ENCODE measurements at regions not wholly inside any gene's neighbourhood (a gene's known extent, or its start where the extent isn't known, plus 50 kb on each side); places are given as distances from the start of the nearest gene placed in this dataset.

DNA sequence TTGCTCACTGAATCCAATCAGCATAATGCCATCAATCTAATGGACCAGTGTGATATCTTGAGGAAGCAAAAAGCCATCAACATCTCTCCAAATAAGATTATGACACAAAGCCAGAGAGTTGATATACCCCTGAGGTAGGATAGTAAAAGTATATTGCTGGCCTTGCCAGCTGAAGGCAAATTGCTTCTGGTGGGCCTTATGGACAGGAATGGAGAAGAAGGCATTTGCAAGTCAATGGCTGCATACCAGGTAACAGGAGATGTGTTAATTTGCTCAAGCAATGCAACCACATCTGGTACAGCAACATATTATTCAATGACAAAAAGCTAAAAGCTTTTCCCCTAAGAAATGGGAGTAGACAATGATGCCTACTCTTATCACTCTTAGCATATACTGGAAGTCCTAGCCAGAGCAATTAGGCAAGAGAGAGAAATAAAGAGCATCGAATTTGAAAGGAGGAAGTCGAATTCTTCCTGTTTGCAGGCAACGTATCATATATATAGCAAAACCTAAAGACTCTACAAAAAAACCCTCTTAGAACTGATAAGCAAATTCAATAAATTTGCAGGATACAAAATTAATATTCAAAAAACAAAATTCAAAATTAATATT is 216.1 kb upstream of the RASA1 start:
- TF ChIP-seq, protein P1, sequence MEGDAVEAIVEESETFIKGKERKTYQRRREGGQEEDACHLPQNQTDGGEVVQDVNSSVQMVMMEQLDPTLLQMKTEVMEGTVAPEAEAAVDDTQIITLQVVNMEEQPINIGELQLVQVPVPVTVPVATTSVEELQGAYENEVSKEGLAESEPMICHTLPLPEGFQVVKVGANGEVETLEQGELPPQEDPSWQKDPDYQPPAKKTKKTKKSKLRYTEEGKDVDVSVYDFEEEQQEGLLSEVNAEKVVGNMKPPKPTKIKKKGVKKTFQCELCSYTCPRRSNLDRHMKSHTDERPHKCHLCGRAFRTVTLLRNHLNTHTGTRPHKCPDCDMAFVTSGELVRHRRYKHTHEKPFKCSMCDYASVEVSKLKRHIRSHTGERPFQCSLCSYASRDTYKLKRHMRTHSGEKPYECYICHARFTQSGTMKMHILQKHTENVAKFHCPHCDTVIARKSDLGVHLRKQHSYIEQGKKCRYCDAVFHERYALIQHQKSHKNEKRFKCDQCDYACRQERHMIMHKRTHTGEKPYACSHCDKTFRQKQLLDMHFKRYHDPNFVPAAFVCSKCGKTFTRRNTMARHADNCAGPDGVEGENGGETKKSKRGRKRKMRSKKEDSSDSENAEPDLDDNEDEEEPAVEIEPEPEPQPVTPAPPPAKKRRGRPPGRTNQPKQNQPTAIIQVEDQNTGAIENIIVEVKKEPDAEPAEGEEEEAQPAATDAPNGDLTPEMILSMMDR (IDR thresholded peaks at IDR 0.05; ENCODE audit: low read depth, low read length, missing control alignments) = no peak
- DNase-seq (ENCODE audit: low read depth) = no peak
- H3K4me3 ChIP-seq (ENCODE audit: low read depth, low read length) = no peak overlapping the region

- TF ChIP-seq, protein P1 (IDR thresholded peaks at IDR 0.05; ENCODE audit: low read depth, low read length, missing control alignments) = no peak
- H3K4me3 ChIP-seq (ENCODE audit: low read depth, low read length) = no peak overlapping the region
- no peak for DNase-seq (ENCODE audit: low read depth)
Observed at GRCh38 chr5:87053146-87053545, 214.5 kb upstream of the RASA1 start.

- no peak overlapping the region for H3K4me3 ChIP-seq (ENCODE audit: low read depth, low read length)
- no peak for DNase-seq (ENCODE audit: low read depth)
Observed at GRCh38 chr5:87054821-87055220, 212.9 kb upstream of the RASA1 start.

GRCh38 chr5:87061046-87061445 is 206.6 kb upstream of the RASA1 start:
- no peak for DNase-seq (ENCODE audit: low read depth)
- TF ChIP-seq, protein P1 (IDR thresholded peaks at IDR 0.05; ENCODE audit: low read depth, low read length, missing control alignments) = no peak
- H3K4me3 ChIP-seq (ENCODE audit: low read depth, low read length) = no peak overlapping the region

More at GRCh38 chr5:87054821-87055220, 212.9 kb upstream of the RASA1 start:
- TF ChIP-seq, protein P1 (IDR thresholded peaks at IDR 0.05; ENCODE audit: low read depth, low read length, missing control alignments) = no peak

- no peak for DNase-seq (ENCODE audit: low read depth)
- no peak overlapping the region for H3K4me3 ChIP-seq (ENCODE audit: low read depth, low read length)
- TF ChIP-seq, protein P1 (IDR thresholded peaks at IDR 0.05; ENCODE audit: low read depth, low read length, missing control alignments) = no peak
Observed at GRCh38 chr5:87069311-87069710, 198.4 kb upstream of the RASA1 start.

DNA sequence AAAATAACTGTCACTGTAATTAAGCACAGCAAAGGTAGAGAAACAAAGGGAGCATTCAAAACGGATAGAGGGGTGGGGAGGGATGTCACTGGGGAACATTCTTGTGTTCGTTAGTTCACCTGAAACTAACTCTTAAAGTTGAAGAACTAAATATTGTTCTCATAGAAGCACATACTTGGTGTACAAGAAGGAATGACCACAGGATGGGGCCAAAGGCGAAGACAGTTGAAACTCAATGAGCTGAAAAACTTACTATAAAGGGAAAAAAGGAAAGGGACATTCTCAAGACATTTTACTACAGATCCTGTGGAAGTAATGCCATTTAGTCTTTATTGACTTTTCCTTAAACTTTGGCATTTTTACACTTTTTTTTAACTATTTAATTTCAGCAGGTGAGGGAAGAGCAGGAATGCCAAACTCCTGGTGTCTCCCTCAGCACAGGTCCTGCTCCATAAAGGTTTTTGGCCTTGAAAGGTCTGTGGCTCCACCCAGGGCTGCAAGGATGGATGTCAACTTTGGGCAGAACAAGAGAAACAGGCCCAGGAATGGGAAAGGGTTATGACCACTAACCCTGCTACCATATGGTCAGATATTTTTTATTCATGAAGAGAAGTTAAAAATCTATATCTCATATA is 197.6 kb upstream of the RASA1 start:
- peak; percentile 47 for DNase-seq (ENCODE audit: low read depth)
- H3K4me3 ChIP-seq (ENCODE audit: low read depth, low read length) = no peak overlapping the region
- TF ChIP-seq, protein P1 (IDR thresholded peaks at IDR 0.05; ENCODE audit: low read depth, low read length, missing control alignments) = peak; percentile 31

DNA sequence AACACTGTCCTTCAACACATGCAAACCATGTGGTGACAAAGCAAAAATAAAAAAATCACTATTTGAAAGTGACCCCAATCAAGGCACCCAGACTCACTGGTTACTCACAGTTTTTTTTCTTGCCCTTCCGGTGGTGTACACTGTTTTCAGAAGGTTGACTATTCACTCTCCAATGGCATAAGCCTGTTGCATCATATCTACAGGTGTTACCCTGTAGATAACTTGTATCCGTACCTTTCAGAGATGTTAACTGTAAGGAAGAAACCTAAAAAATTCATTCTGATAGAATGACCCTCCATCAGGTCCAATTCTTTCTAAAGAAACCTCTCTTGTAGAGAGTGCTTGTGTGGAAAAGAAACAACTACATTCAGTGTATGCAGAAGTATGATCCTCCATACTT is 193.6 kb upstream of the RASA1 start:
- TF ChIP-seq, protein P1 (IDR thresholded peaks at IDR 0.05; ENCODE audit: low read depth, low read length, missing control alignments) = no peak
- H3K4me3 ChIP-seq (ENCODE audit: low read depth, low read length) = no peak overlapping the region
- DNase-seq (ENCODE audit: low read depth) = no peak

Data from GM12864 (cell line).